Thyroid gland (tissue), 4 donors: ENCODE measurements at regions not wholly inside any gene's neighbourhood (a gene's known extent, or its start where the extent isn't known, plus 50 kb on each side); places are given as distances from the start of the nearest gene placed in this dataset.

ENCODE experiments used
- DNase-seq, 2 donors: peaks; one replicate each; pipeline ENCODE4 v3.0.0-alpha.2; 2019
- H3K27ac ChIP-seq, 3 donors: fragments of 200-600 bp; sonication (generic); 1 replicate in 2 of 3; 2 replicates in 1 of 3; pipeline ENCODE4 v1.5.1; 2016 to 2019; ENCODE audit warnings: mild to moderate bottlenecking in 1 of 3, moderate library complexity in 1 of 3
- H3K27me3 ChIP-seq: fragments of 200-600 bp; sonication (generic); one replicate; pipeline ENCODE4 v1.5.1; 2019
- H3K36me3 ChIP-seq, 2 donors: fragments of 200-600 bp; sonication (generic); one replicate each; pipeline ENCODE4 v1.5.1; 2016 to 2019
- H3K4me1 ChIP-seq, 2 donors: fragments of 200-600 bp; sonication (generic); one replicate each; pipeline ENCODE4 v1.5.1; 2017 to 2019
- H3K4me3 ChIP-seq, 3 donors: fragments of 200-600 bp; sonication (generic); replicated peaks in 1 of 3; 1 replicate in 2 of 3; 2 replicates in 1 of 3; pipeline ENCODE4 v1.5.1; 2016; ENCODE audit warnings: mild to moderate bottlenecking in 1 of 3
- H3K9me3 ChIP-seq: fragments of 200-600 bp; sonication (generic); one replicate; pipeline ENCODE4 v1.5.1; 2017
- POLR2A ChIP-seq, 2 donors: fragments of 450-650 bp; IDR thresholded peaks; one replicate each; pipeline ENCODE4 v1.6.1; 2017; ENCODE audit warnings: antibody characterized with exemption in 2 of 2, mild to moderate bottlenecking in 2 of 2, moderate library complexity in 1 of 2
- WGBS, 2 donors: methylation state at CpG; one replicate each; pipeline ENCODE4 v1.1.5; 2017; 5-methylcytosine and 5-hydroxymethylcytosine counted together
- intact Hi-C: fragments of 100-400 bp; cut with DNase I; formaldehyde crosslinking; loops from one replicate; pipeline ENCODE4 v1.15.1; 2023
- TF ChIP-seq, protein P1 (sequence below), 6 experiments: fragments of 200-600 bp in 3 of 6; fragments of 450-650 bp in 3 of 6; sonication (generic) in 3 of 6; IDR thresholded peaks; one replicate each; pipeline ENCODE4 v1.5.1; 2016 to 2019; ENCODE audit warnings: antibody characterized with exemption in 6 of 6, mild to moderate bottlenecking in 2 of 6, inconsistent platforms in 1 of 6, moderate library complexity in 1 of 6

DNA sequence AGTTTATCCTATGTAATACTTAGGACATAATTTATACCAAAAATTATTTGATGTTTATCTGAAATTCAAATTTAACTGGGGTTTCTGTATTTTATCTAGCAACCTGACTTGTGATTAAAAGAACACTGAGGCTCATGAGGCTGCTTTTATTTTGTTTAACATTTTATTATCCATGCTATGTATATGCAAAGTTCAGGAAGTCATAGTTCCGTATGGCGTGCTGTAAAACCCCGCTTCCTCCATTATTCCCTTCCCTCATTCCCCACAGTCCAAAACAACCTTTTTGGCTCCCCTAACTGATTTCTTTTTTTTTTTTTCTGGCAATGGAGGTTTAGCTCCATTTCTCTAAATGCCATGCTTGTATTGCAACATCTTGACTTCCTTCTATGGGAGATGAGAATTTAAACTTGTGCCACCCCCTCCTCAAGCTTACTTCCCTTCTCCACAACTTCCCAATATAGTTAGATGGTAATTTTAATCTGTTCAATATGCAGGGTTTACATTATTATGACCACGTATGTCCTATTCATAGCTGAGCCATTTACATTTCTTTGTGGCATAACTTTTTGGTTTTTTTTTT lies 138.0 kb upstream of the DNAH14 start:
- H3K27ac ChIP-seq = no peak overlapping the region
- H3K9me3 ChIP-seq = no peaks in the 10 kb centered on the region
- H3K36me3 ChIP-seq = no peaks in the 10 kb centered on the region
- no peak for DNase-seq
- H3K4me1 ChIP-seq = no peaks in the 10 kb centered on the region
- intact Hi-C loops = no loop called here
- H3K27me3 ChIP-seq = no peaks in the 10 kb centered on the region
- 85 to 93% methylated on average over 4 of the region's 4 CpGs for WGBS, 2 donors
- no peak for TF ChIP-seq POLR2A (IDR thresholded peaks at IDR 0.05)
- TF ChIP-seq, protein P1, sequence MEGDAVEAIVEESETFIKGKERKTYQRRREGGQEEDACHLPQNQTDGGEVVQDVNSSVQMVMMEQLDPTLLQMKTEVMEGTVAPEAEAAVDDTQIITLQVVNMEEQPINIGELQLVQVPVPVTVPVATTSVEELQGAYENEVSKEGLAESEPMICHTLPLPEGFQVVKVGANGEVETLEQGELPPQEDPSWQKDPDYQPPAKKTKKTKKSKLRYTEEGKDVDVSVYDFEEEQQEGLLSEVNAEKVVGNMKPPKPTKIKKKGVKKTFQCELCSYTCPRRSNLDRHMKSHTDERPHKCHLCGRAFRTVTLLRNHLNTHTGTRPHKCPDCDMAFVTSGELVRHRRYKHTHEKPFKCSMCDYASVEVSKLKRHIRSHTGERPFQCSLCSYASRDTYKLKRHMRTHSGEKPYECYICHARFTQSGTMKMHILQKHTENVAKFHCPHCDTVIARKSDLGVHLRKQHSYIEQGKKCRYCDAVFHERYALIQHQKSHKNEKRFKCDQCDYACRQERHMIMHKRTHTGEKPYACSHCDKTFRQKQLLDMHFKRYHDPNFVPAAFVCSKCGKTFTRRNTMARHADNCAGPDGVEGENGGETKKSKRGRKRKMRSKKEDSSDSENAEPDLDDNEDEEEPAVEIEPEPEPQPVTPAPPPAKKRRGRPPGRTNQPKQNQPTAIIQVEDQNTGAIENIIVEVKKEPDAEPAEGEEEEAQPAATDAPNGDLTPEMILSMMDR (IDR thresholded peaks at IDR 0.05) = no peak
- no peak overlapping the region for H3K4me3 ChIP-seq

- Histone ChIP-seq H3K27ac (no peak overlapping the region), H3K4me1 (no peaks in the 10 kb centered on the region), H3K9me3 (no peaks in the 10 kb centered on the region), H3K27me3 (no peaks in the 10 kb centered on the region), H3K36me3 (no peaks in the 10 kb centered on the region), H3K4me3 (no peak overlapping the region)
- TF ChIP-seq POLR2A (IDR thresholded peaks at IDR 0.05) = no peak
- TF ChIP-seq, protein P1 (IDR thresholded peaks at IDR 0.05) = no peak
- WGBS, 2 donors = 50% methylated on average over 2 of the region's 2 CpGs
- no peak for DNase-seq
- intact Hi-C loops = no loop called here
These were observed 133.9 kb upstream of the DNAH14 start for GRCh38 chr1:224795591-224795990.

- Histone ChIP-seq H3K36me3 (no peaks in the 10 kb centered on the region), H3K27me3 (no peaks in the 10 kb centered on the region), H3K4me1 (no peaks in the 10 kb centered on the region), H3K4me3 (no peak overlapping the region), H3K9me3 (no peaks in the 10 kb centered on the region), H3K27ac (no peak overlapping the region)
- DNase-seq = no peak
- no peak for TF ChIP-seq POLR2A (IDR thresholded peaks at IDR 0.05)
- TF ChIP-seq, protein P1 (IDR thresholded peaks at IDR 0.05) = no peak
- intact Hi-C loops = no loop called here
- WGBS, 2 donors = 67 to 72% methylated on average over 3 of the region's 3 CpGs
These were observed 130.4 kb upstream of the DNAH14 start for GRCh38 chr1:224799083-224799482.

GRCh38 chr1:224800486-224801119 lies 128.9 kb upstream of the DNAH14 start:
- TF ChIP-seq POLR2A (IDR thresholded peaks at IDR 0.05) = no peak
- TF ChIP-seq, protein P1 (IDR thresholded peaks at IDR 0.05) = no peak
- intact Hi-C loops = no loop called here
- WGBS, 2 donors = 60 to 63% methylated on average over 8 of the region's 8 CpGs

GRCh38 chr1:224801844-224802490 lies 127.5 kb upstream of the DNAH14 start:
- intact Hi-C loops = no loop called here
- no peak overlapping the region for H3K27ac ChIP-seq

More at GRCh38 chr1:224800486-224801119, 128.9 kb upstream of the DNAH14 start:
- Histone ChIP-seq H3K9me3 (no peaks in the 10 kb centered on the region), H3K27me3 (no peaks in the 10 kb centered on the region), H3K4me3 (no peak overlapping the region), H3K36me3 (no peaks in the 10 kb centered on the region), H3K4me1 (no peaks in the 10 kb centered on the region), H3K27ac (no peak overlapping the region)
- DNase-seq = no peak

More at GRCh38 chr1:224801844-224802490, 127.5 kb upstream of the DNAH14 start:
- no peaks in the 10 kb centered on the region for H3K27me3 ChIP-seq
- no peaks in the 10 kb centered on the region for H3K36me3 ChIP-seq
- TF ChIP-seq POLR2A (IDR thresholded peaks at IDR 0.05) = no peak
- TF ChIP-seq, protein P1 (IDR thresholded peaks at IDR 0.05) = no peak
- WGBS, 2 donors = 68 to 71% methylated on average over 2 of the region's 2 CpGs
- DNase-seq = no peak
- H3K4me1 ChIP-seq = no peaks in the 10 kb centered on the region
- no peaks in the 10 kb centered on the region for H3K9me3 ChIP-seq
- H3K4me3 ChIP-seq = no peak overlapping the region
